HG03066 (cell line): ENCODE measurements at regions not wholly inside any gene's neighbourhood (a gene's known extent, or its start where the extent isn't known, plus 50 kb on each side); places are given as distances from the start of the nearest gene placed in this dataset.
"Not testable (repeated sequence)": the region's sequence is repeated elsewhere in the genome, so short reads cannot be mapped to it uniquely, and the experiment has no call there.

Source experiments
- ATAC-seq: cut with Tn5 transposase; IDR thresholded peaks from one replicate; pipeline ENCODE4 v1.9.1; 2021; ENCODE audit warnings: low read depth; ENCODE audit not compliant: unreplicated experiment

DNA sequence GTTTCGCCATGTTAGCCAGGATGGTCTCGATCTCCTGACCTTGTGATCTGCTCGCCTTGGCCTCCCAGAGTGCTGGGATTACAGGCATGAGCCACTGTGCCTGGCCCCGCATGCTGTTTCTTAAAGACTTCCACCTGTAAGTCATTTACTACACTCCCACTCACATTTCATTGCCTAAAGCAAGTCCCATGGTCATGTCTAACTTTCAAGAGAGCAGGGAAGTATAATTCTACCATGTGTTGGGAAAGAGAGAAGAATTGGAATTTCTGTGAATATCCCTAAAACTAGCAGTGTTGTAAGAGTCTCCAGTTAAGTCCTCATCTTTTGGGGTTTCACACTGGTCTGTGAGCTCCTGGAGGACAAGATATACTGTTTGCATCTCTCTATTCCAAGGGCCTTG, 139.7 kb downstream of the EMP1 start:
- no peak for ATAC-seq

DNA sequence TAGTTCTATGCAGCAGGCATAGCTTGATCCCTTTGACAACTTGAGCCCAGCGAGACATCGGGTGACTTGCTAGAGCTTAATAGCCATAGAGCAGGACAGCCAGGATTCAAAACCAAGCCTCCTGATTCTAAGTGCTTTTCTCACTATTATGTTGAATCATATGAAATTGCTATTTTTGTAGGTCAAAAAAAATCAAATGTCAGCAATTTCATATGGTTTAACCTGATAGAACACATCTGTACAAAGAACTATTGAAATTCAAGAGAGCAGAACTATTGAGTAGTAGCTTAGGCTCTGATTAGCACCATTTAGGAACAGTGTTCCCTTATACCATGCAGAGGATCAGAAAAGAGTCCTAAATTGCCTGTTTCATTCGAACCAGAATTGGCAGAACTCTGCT, 132.0 kb downstream of the EMP1 start:
- no peak for ATAC-seq

- ATAC-seq = no peak
Measured at GRCh38 chr12:13326076-13326475, 129.6 kb downstream of the EMP1 start.

- ATAC-seq = not testable (repeated sequence)
Measured at GRCh38 chr12:13325037-13325436, 128.5 kb downstream of the EMP1 start.

GRCh38 chr12:13318231-13319015, 121.9 kb downstream of the EMP1 start:
- ATAC-seq = no peak

GRCh38 chr12:13316587-13317246, 120.2 kb downstream of the EMP1 start:
- no peak for ATAC-seq

- ATAC-seq = no peak
Measured at GRCh38 chr12:13313886-13314285, 117.4 kb downstream of the EMP1 start.

DNA sequence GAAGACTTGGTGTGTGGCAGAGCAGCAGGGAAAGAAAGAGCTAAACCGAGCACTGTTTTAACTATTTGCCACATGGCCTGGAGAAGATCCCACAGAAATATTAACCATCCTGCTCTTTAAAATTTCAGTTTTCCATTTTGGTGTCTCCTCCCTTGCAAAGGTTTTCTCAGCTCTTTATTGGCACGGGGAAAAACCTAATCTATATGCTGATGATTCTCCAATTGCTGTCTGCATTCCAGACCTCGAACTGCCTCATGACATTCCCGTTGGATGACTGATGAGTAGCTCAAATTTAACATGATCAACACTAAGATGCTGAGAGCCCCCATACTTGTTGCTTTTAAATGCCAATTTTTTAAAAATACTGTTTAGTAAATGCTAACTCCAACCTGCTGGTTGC, 115.0 kb downstream of the EMP1 start:
- no peak for ATAC-seq

GRCh38 chr12:13307143-13307816, 110.8 kb downstream of the EMP1 start:
- ATAC-seq = no peak

- no peak for ATAC-seq
Measured at GRCh38 chr12:13304924-13305323, 108.4 kb downstream of the EMP1 start.

DNA sequence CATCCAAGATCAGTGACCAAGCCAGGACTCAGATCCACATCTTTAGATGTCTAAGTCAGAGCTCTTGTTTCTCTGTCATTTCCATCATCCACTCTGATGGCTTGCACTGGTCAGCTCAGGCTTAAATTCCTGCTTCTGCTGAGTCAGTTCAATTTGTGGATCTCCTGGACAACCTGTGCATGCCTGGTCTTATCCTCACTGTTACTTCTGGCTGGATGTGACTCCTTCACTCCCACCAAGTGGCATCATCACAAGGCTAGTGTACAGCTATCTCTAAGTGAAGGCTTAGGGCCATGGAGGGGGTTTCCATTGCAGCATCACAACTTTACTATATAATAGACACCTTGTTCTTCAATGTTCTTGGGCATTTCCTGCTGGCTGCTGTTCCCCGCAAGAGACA, 102.9 kb downstream of the EMP1 start:
- no peak for ATAC-seq

DNA sequence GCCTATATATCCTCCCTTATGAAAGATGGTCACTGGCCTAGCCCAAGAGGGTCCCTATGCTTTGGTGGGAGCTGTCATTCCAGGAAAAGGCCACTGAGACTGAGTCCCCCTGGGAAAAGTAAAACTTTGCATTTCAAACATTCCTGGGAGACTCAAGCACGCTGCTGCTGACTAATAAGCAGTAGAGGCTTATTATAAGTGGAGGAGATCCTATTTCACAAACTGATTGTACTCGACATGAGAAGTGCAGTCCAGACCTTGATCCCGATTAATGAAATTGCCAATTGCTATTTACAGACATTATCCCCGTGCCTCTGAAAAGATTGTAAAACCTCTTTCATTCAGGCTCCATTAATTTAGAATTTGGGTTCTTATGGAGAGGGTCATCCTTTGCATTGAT, 96.6 kb downstream of the EMP1 start:
- no peak for ATAC-seq

DNA sequence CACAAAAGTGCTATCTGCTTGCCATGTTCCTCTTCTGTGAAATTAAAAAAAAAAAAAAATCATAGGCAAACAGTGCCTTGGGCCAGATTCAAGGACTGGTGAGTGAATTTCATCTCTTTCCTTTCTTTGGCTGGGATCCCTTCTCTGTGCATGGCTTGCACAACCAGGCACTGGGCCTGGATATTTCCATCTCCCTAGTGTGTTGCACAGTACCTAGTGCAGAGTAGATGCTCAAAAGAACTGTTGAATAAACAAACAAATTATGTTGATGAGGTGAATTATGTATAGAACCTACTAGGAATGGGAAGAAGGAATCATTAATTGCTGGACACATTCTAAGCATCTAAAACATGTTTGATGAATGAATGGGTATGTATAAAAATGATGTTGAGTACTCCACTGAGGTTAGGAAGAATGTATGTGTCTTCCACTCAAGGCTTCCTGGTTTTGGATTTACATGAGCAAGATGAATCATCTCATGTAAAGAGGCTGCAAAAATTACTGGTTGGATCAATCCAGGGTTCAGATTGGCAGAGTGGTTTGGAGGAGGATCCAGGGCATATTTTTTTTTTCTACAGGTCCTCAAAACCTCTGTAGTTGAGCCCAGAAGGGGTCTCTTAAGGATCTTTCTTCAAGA, 93.2 kb downstream of the EMP1 start:
- ATAC-seq = no peak

GRCh38 chr12:13288937-13289652, 92.6 kb downstream of the EMP1 start:
- no peak for ATAC-seq

DNA sequence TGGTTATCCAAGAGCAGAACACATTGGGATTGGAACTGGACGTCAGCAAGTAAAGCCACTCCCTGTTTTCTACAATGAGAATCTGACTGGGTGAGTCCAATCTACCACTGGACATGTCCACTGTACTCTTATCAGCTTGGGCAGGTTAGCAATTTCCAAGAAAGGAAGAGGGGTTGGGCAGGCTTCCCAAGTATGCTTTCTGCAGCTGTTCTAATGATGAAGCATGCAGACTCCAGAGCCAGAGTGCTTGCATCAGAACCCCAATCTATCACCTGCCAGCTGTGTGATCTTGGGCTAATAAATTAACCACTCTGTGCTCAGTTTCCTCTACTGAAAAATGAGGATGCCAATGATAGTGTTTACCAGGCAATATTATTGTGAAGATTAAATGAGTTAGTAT, 92.0 kb downstream of the EMP1 start:
- ATAC-seq = no peak

DNA sequence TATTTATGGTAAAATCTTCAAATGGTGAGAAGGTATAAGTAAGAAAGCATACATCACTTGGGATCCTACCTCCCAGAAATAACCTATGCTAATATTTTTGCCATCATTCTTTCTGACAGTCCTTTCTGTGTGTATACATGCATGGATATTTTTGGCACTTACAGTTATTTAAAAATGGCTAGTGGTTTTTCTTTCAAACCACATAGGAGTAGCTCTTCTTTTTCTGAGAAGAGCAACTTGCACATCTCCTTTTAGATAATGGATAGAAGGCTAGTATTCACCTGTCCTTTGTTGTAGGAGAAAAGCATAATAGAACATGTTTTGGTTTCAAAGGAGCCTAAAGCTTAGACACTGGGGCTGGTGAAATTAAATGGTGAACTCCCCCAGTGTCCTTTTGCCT, 87.3 kb downstream of the EMP1 start:
- ATAC-seq = no peak

DNA sequence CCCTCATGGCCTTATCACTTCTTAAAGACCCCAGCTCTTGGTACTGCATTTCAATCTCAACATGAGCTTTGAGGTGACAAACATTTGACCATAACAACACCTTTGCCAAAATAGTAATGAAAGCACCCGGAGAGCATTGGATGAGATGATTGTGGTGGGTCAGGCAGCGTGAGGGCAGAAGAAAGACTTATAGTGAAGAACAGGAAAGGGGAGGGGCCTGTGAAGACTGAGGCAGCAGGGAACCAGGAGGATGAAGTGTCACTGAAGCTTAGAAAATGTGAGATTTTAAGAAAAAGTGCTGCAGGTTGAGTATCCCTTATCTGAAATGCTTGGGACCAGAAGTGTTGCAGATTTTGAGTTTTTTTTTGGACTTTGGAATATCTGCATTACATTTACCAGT, 86.3 kb downstream of the EMP1 start:
- ATAC-seq = no peak

DNA sequence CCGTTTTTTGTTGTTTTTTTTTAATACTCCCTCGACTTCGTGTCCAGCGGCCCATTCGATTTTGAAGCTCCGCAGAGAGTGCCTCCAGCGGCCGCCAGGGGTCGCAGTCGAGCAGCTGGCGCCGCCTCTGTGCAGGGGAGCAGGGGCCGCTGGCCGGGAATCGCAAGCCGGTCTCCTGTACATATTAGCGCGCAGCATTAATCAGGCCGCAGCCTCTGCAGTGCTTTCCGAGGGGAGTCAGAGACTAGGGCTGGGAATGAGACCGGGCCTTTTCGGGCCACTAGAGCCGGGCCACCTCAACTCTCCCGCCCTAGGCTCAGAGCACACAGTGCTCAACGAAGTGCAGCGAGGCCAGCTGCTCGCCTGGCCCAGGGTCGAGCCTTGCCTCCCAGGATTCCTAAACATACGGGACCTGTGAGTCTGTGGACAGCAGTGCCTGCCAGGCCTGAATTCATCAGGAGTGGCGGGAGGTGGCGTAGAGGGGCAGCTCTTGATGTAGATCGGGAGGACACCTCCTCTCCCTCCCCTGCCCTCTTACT, 81.8 kb downstream of the EMP1 start:
- peak; percentile 72 for ATAC-seq

DNA sequence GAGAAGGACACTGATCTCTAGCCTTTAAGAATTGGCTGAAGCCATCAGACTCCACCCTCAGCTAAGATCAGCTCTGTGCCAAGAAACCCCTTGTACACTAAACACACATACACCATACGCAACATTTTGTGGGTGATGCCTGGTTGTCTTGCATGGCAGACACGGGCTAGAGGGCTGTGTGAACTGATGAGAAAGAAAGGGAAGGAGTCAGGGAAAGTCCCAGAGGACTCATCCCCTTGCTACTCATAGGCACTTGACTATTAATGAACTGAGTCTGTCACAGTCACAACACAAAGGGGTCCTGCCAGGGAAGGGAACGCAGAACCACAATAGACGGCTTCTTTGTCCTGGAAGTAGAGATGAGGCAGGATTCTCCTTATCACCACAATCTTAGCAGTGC, 80.8 kb downstream of the EMP1 start:
- ATAC-seq = no peak
